ENCODE measurements at regions not wholly inside any gene's neighbourhood (a gene's known extent, or its start where the extent isn't known, plus 50 kb on each side); places are given as distances from the start of the nearest gene placed in this dataset.
"Not testable (repeated sequence)": the region's sequence is repeated elsewhere in the genome, so short reads cannot be mapped to it uniquely, and the experiment has no call there.

- DNase-seq, result no peak
Measured at GRCh38 chr4:114383067-114383466, 215.5 kb upstream of the UGT8 start.

- DNase-seq, result no peak
Measured at GRCh38 chr4:114383721-114384120, 214.9 kb upstream of the UGT8 start.

GRCh38 chr4:114384629-114385028 is 214.0 kb upstream of the UGT8 start:
- no peak for DNase-seq

GRCh38 chr4:114385195-114385985 is 213.2 kb upstream of the UGT8 start:
- no peak for DNase-seq

- DNase-seq, result no peak
Measured at GRCh38 chr4:114386637-114387233, 211.9 kb upstream of the UGT8 start.

GRCh38 chr4:114389070-114389685 is 209.4 kb upstream of the UGT8 start:
- no peak for DNase-seq

GRCh38 chr4:114393295-114394038 is 205.1 kb upstream of the UGT8 start:
- DNase-seq, result no peak

GRCh38 chr4:114396808-114397207 is 201.8 kb upstream of the UGT8 start:
- no peak for DNase-seq

- no peak for DNase-seq
Measured at GRCh38 chr4:114398410-114398809, 200.2 kb upstream of the UGT8 start.

GRCh38 chr4:114399105-114399504 is 199.5 kb upstream of the UGT8 start:
- DNase-seq, result no peak

- DNase-seq, result no peak
Measured at GRCh38 chr4:114400531-114400930, 198.1 kb upstream of the UGT8 start.

GRCh38 chr4:114401483-114401882 is 197.1 kb upstream of the UGT8 start:
- DNase-seq, result no peak

- no peak for DNase-seq
Measured at GRCh38 chr4:114417214-114417613, 181.4 kb upstream of the UGT8 start.

GRCh38 chr4:114420069-114420468 is 178.5 kb upstream of the UGT8 start:
- DNase-seq, result no peak

- DNase-seq, result no peak
Measured at GRCh38 chr4:114423582-114423981, 175.0 kb upstream of the UGT8 start.

- DNase-seq, result no peak
Measured at GRCh38 chr4:114435116-114435515, 163.5 kb upstream of the UGT8 start.

- DNase-seq, result no peak
Measured at GRCh38 chr4:114442856-114443255, 155.8 kb upstream of the UGT8 start.

- no peak for DNase-seq
Measured at GRCh38 chr4:114444211-114444610, 154.4 kb upstream of the UGT8 start.

GRCh38 chr4:114447963-114448516 is 150.6 kb upstream of the UGT8 start:
- not testable (repeated sequence) for DNase-seq

GRCh38 chr4:114458728-114459127 is 139.9 kb upstream of the UGT8 start:
- no peak for DNase-seq

GRCh38 chr4:114464726-114465272 is 133.8 kb upstream of the UGT8 start:
- DNase-seq, result no peak

GRCh38 chr4:114465766-114466165 is 132.8 kb upstream of the UGT8 start:
- DNase-seq, result no peak

- DNase-seq, result no peak
Measured at GRCh38 chr4:114466299-114466698, 132.3 kb upstream of the UGT8 start.
